Stimulated activated CD8-positive, alpha-beta memory T cell treated with anti-CD3 and anti-CD28 coated beads, Interleukin-7, amount 100 ng/mL, for 24 hours (primary cell): ENCODE measurements at regions not wholly inside any gene's neighbourhood (a gene's known extent, or its start where the extent isn't known, plus 50 kb on each side); places are given as distances from the start of the nearest gene placed in this dataset.
"Not testable (repeated sequence)": the region's sequence is repeated elsewhere in the genome, so short reads cannot be mapped to it uniquely, and the experiment has no call there.

ENCODE experiments used
- DNase-seq: peaks from one replicate; pipeline ENCODE4 v3.0.0-alpha.2; 2020; ENCODE audit warnings: low read depth

- DNase-seq: no peak
Measured at GRCh38 chr16:66049865-66050264, 316.6 kb upstream of the CDH5 start.

GRCh38 chr16:66045626-66046025 is 320.9 kb upstream of the CDH5 start:
- no peak for DNase-seq

GRCh38 chr16:66044556-66044955 is 321.9 kb upstream of the CDH5 start:
- DNase-seq: no peak

GRCh38 chr16:66044089-66044488 is 322.4 kb upstream of the CDH5 start:
- no peak for DNase-seq

DNA sequence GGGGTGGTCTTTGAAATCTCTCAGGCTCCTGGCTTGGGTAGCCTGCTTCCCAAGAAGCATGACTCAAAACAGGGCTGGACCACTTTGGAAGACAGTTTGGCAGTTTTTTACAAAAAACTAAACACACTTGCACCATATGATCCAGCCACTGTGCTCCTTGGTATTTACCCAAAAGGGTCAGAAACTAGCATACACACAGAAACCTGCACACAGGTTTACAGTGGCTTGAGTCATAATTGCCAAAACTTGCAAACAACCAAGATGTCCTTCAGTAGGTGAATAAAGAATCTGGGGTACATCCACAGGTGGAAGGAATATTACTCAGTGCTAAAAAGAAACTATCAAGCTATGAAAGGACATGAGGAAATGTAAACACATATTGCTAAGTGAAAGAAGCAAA is 323.2 kb upstream of the CDH5 start:
- DNase-seq: no peak

DNA sequence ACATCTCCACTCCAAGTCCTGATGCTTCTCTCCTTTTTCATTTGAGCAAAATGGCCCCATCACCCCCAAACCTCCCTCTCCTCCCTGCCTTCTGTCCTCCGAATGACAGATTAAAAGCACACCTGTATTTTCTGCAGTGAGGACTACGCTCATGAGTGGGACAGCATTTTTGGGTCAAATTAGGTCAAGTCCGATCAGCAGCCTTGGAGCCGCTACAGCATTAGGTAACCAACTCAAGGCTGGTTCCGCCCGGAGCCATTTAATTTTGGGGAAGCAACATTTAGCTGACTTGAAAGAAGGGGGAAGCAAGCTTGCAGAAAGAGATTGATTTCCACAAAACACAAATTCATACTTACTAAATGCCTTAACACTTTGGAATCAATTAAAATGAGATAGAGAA is 324.1 kb upstream of the CDH5 start:
- DNase-seq: no peak

GRCh38 chr16:66041907-66042306 is 324.6 kb upstream of the CDH5 start:
- no peak for DNase-seq

DNA sequence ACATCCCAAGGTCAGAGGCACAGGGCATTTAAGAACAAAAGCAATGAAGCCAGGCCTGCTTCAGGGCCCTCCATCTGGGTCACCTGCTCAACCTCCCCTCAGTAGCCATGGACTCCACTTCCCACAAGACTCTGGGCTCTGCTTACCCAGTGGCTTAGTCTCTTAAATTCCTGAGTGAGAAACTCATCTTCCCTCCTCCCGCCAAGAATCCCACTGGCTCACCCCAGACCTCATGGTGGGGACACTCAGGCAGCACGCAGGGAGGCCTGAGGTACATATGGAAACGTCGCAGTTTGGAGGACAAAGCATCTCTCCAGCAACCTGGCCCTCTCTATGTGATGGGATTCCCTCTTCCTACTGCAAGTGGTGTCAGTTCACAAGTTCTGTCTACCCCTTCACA is 326.7 kb upstream of the CDH5 start:
- no peak for DNase-seq

- no peak for DNase-seq
Measured at GRCh38 chr16:66036793-66037715, 329.4 kb upstream of the CDH5 start.

GRCh38 chr16:66036184-66036583 is 330.3 kb upstream of the CDH5 start:
- DNase-seq: no peak

DNA sequence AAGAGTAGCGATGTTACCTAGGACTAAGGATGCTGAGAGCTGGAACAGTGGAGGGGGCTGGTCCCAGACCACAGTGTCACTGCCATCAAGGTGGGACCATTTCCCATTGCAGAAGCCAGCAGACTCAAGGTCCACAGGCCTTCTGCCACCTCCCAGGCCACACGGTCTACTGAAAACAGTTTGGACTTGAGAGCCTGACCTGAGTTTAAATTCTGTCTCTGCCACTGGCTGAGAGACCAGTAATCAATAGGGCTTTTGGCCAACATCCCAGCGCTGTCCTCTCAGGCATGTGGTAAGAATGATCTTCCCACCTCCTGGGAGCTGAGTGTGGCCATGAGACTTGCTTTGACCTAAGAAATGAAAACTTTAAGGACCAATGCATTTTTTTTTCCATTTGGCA is 331.4 kb upstream of the CDH5 start:
- DNase-seq: no peak

GRCh38 chr16:66032841-66033240 is 333.6 kb upstream of the CDH5 start:
- no peak for DNase-seq

GRCh38 chr16:66030036-66030435 is 336.5 kb upstream of the CDH5 start:
- no peak for DNase-seq

GRCh38 chr16:66028510-66029216 is 337.8 kb upstream of the CDH5 start:
- no peak for DNase-seq

GRCh38 chr16:66026787-66027330 is 339.6 kb upstream of the CDH5 start:
- no peak for DNase-seq

GRCh38 chr16:66026211-66026610 is 340.3 kb upstream of the CDH5 start:
- no peak for DNase-seq

- DNase-seq: no peak
Measured at GRCh38 chr16:66025751-66026150, 340.7 kb upstream of the CDH5 start.

- not testable (repeated sequence) for DNase-seq
Measured at GRCh38 chr16:66024567-66024966, 341.9 kb upstream of the CDH5 start.

DNA sequence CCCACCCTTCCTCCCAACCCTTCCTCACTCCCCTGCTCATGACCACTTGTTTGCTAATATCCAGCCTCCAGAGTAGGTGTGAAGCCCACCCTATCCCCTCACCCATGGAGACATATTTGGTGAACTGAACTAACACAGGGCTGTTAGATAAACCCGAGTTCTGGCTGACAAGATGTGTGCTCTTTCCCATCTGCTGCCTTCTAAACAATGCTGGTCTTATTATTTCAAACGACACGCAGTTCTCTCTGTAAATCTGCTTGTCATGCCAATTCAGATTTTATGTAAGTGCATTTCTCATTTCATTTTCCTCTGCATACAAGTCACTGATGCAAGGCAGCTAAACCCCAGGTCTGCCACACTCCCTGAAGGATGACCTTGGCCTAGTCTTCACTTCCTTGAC is 343.0 kb upstream of the CDH5 start:
- no peak for DNase-seq

DNA sequence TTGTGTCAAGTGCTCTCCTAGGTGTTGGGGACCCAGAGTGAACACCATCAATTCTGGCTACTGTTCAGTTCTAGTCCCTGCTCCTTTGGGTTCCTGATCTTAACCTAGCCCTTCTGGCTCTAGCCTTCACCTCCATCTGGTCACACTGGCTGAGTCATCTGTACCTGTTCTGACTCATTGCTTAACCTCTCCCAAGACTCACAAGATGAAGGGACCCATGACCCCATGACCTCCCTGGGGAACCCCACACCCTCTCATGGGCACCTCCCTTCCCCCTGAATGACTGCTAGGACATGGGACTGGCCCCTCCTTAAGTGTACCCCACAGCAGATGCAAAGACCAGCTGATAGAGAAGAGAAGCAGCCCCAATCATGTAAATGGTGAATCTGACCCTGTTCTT is 345.8 kb upstream of the CDH5 start:
- DNase-seq: no peak

DNA sequence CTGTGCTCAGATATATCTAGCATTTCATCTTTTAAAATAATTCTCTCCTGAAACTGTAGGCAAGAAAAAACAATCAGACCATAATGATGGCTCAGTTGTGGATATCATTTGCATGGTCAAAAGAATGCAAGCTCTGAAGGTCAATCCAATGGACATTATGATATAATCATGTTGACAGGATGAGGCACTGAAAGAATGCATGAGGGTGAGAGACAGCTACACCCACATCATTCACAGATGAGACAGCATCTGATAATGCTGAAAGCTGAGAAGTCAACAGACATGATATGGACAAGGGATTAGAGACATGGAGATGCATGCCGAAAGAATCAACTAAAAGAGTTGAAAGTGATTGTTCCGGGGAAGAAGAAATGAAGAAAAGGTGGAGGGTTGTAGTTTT is 346.4 kb upstream of the CDH5 start:
- no peak for DNase-seq

DNA sequence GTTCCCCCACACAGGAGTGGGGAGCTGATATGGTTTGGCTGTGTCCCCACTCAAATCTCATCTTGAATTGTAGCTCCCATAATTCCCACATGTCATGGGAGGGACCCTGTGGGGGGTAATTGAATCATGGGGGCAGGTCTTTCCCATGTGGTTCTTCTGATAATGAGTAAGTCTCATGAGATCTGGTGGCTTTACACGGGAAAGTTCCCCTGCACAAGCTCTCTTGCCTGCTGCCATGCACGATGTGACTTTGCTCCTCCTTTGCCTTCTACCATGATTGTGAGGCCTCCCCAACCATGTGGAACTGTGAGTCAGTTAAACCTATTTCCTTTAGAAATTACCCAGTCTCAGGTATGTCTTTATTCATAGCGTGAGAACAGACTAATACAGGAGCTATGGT is 347.0 kb upstream of the CDH5 start:
- not testable (repeated sequence) for DNase-seq

- no peak for DNase-seq
Measured at GRCh38 chr16:66014221-66014620, 352.3 kb upstream of the CDH5 start.
